GM19395 (cell line): ENCODE measurements at regions not wholly inside any gene's neighbourhood (a gene's known extent, or its start where the extent isn't known, plus 50 kb on each side); places are given as distances from the start of the nearest gene placed in this dataset.

Experiments used
- ATAC-seq: cut with Tn5 transposase; IDR thresholded peaks from one replicate; pipeline ENCODE4 v1.9.1; 2021; ENCODE audit warnings: mild to moderate bottlenecking, moderate library complexity; ENCODE audit not compliant: unreplicated experiment

GRCh38 chr3:16048435-16049318, 125.8 kb upstream of the GALNT15 start:
- peak; percentile 99 for ATAC-seq

GRCh38 chr3:16050641-16051467, 123.6 kb upstream of the GALNT15 start:
- no peak for ATAC-seq

- ATAC-seq = no peak
These were observed 122.8 kb upstream of the GALNT15 start for GRCh38 chr3:16051691-16052090.

- ATAC-seq = no peak
These were observed 121.5 kb upstream of the GALNT15 start for GRCh38 chr3:16052964-16053363.

- ATAC-seq = no peak
These were observed 120.7 kb upstream of the GALNT15 start for GRCh38 chr3:16053794-16054193.

- no peak for ATAC-seq
These were observed 118.8 kb upstream of the GALNT15 start for GRCh38 chr3:16055606-16056211.

GRCh38 chr3:16056217-16056616, 118.3 kb upstream of the GALNT15 start:
- ATAC-seq = no peak

- no peak for ATAC-seq
These were observed 116.0 kb upstream of the GALNT15 start for GRCh38 chr3:16058521-16058920.

- ATAC-seq = no peak
These were observed 115.4 kb upstream of the GALNT15 start for GRCh38 chr3:16059081-16059537.

- ATAC-seq = no peak
These were observed 114.6 kb upstream of the GALNT15 start for GRCh38 chr3:16059711-16060357.

GRCh38 chr3:16060358-16060852, 114.1 kb upstream of the GALNT15 start:
- no peak for ATAC-seq

GRCh38 chr3:16060945-16061344, 113.5 kb upstream of the GALNT15 start:
- ATAC-seq = no peak

- ATAC-seq = no peak
These were observed 113.0 kb upstream of the GALNT15 start for GRCh38 chr3:16061491-16061890.

GRCh38 chr3:16063603-16064002, 110.9 kb upstream of the GALNT15 start:
- ATAC-seq = no peak

GRCh38 chr3:16064642-16065414, 109.7 kb upstream of the GALNT15 start:
- no peak for ATAC-seq

GRCh38 chr3:16066545-16066944, 107.9 kb upstream of the GALNT15 start:
- ATAC-seq = no peak

- ATAC-seq = no peak
These were observed 107.5 kb upstream of the GALNT15 start for GRCh38 chr3:16066975-16067374.

- ATAC-seq = no peak
These were observed 106.5 kb upstream of the GALNT15 start for GRCh38 chr3:16067837-16068471.

GRCh38 chr3:16069149-16069922, 105.1 kb upstream of the GALNT15 start:
- no peak for ATAC-seq
